ENCODE measurements at regions not wholly inside any gene's neighbourhood (a gene's known extent, or its start where the extent isn't known, plus 50 kb on each side); places are given as distances from the start of the nearest gene placed in this dataset.

GRCh38 chr5:171533153-171533552, 113.7 kb downstream of the FGF18 start:
- no peak for ATAC-seq
- no peaks in the 10 kb centered on the region for H3K27me3 Mint-ChIP-seq (ENCODE audit: low read depth)

More at GRCh38 chr5:171533153-171533552, 113.7 kb downstream of the FGF18 start:
- H3K4me3 Mint-ChIP-seq = no peak overlapping the region
- H3K27ac Mint-ChIP-seq = no peak overlapping the region
- H3K9me3 Mint-ChIP-seq = peaks cover 4% of the 10 kb centered on the region
- DNase-seq (ENCODE audit: low spot score) = no peak
- H3K36me3 Mint-ChIP-seq = no peaks in the 10 kb centered on the region
- CTCF ChIA-PET = no interaction called here
- no peak for TF ChIP-seq TEAD4 (CRISPR knock-in tag; IDR thresholded peaks at IDR 0.05)
- no peak for TF ChIP-seq ZNF425 (CRISPR knock-in tag; conservative IDR thresholded peaks at IDR 0.05)
- TF ChIP-seq FOXP4 (CRISPR knock-in tag; IDR thresholded peaks at IDR 0.05) = no peak
- TF ChIP-seq NFYB (CRISPR knock-in tag; conservative IDR thresholded peaks at IDR 0.05; ENCODE audit: low read depth) = no peak
- no peak for TF ChIP-seq PRDM15 (CRISPR knock-in tag; IDR thresholded peaks at IDR 0.05)
- TF ChIP-seq E2F5 (CRISPR knock-in tag; IDR thresholded peaks at IDR 0.05) = no peak
- TF ChIP-seq FOXP1 (CRISPR knock-in tag; IDR thresholded peaks at IDR 0.05; ENCODE audit: borderline replicate concordance) = no peak
- TF ChIP-seq MAX (CRISPR knock-in tag; IDR thresholded peaks at IDR 0.05) = no peak
- no peak for TF ChIP-seq ZNF121 (CRISPR knock-in tag; IDR thresholded peaks at IDR 0.05)
- no peak for TF ChIP-seq HMGA2 (CRISPR knock-in tag; IDR thresholded peaks at IDR 0.05)
- TF ChIP-seq IRF1 (CRISPR knock-in tag; IDR thresholded peaks at IDR 0.05) = no peak
- no peak for TF ChIP-seq ATF6 (CRISPR knock-in tag; IDR thresholded peaks at IDR 0.05)
- TF ChIP-seq ZMAT4 (CRISPR knock-in tag; IDR thresholded peaks at IDR 0.05) = no peak
- no peak for TF ChIP-seq ZNF671 (CRISPR knock-in tag; IDR thresholded peaks at IDR 0.05)
- no peak for TF ChIP-seq NFE2L1 (CRISPR knock-in tag; IDR thresholded peaks at IDR 0.05)
- peaks cover 46% of the 10 kb centered on the region for H3K4me1 Mint-ChIP-seq
- POLR2A ChIA-PET = interaction anchor here (0.6 kb wide), 1 partner anchor 16 kb away, joined by 3 read pairs; no protein-coding TSS in a partner anchor

All from WTC11 (cell line).